ENCODE measurements at regions not wholly inside any gene's neighbourhood (a gene's known extent, or its start where the extent isn't known, plus 50 kb on each side); places are given as distances from the start of the nearest gene placed in this dataset.

DNA sequence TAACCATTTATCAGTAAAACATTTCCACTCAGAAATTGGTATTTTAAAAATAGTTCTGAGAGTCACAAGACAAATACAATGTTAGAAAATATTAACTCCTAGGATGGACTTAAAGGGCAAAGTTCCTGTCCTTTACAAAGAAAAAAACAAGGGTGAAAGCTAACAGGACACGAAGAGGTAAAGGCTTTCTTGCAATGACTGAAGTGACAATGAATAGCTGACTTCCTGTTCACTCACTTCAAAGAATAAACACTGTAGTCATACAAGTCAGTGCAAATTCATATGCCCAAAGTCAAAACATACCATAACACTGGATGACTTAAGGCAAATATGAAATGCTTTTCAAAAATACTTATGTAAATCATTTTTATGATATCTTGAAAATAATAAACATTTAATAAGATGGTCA is 1389.8 kb upstream of the ALCAM start:
- TF ChIP-seq, protein P1, sequence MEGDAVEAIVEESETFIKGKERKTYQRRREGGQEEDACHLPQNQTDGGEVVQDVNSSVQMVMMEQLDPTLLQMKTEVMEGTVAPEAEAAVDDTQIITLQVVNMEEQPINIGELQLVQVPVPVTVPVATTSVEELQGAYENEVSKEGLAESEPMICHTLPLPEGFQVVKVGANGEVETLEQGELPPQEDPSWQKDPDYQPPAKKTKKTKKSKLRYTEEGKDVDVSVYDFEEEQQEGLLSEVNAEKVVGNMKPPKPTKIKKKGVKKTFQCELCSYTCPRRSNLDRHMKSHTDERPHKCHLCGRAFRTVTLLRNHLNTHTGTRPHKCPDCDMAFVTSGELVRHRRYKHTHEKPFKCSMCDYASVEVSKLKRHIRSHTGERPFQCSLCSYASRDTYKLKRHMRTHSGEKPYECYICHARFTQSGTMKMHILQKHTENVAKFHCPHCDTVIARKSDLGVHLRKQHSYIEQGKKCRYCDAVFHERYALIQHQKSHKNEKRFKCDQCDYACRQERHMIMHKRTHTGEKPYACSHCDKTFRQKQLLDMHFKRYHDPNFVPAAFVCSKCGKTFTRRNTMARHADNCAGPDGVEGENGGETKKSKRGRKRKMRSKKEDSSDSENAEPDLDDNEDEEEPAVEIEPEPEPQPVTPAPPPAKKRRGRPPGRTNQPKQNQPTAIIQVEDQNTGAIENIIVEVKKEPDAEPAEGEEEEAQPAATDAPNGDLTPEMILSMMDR (IDR thresholded peaks at IDR 0.05; ENCODE audit: borderline replicate concordance, extremely low read depth, low read length, poor library complexity, severe bottlenecking) = no peak
- TF ChIP-seq EZH2 (IDR thresholded peaks at IDR 0.05; ENCODE audit: borderline replicate concordance, low read depth, low read length, severe bottlenecking) = no peak
